HL-60 (cell line): ENCODE measurements at regions not wholly inside any gene's neighbourhood (a gene's known extent, or its start where the extent isn't known, plus 50 kb on each side); places are given as distances from the start of the nearest gene placed in this dataset.

Experiments used
- DNase-seq, 2 experiments: peaks; one replicate each; pipeline ENCODE4 v3.0.0-alpha.2; 2010 to 2020; ENCODE audit warnings: low read depth in 1 of 2, low spot score in 1 of 2
- H3K27ac ChIP-seq: fragments of 250-450 bp; sonication (Bioruptor Pico); replicated peaks from 2 replicates; pipeline ENCODE4 v1.5.1; 2020; ENCODE audit warnings: mild to moderate bottlenecking, moderate library complexity
- H3K27me3 ChIP-seq: fragments of 250-450 bp; sonication (Bioruptor Pico); 2 replicates; pipeline ENCODE4 v1.5.1; 2021; ENCODE audit warnings: mild to moderate bottlenecking, moderate library complexity; ENCODE audit not compliant: insufficient read depth, poor library complexity, severe bottlenecking
- H3K4me3 ChIP-seq: replicated peaks from 2 replicates; pipeline ENCODE4 v1.5.1; 2011; ENCODE audit warnings: mild to moderate bottlenecking, control low read depth, low read length; ENCODE audit not compliant: insufficient read depth
- CTCF ChIP-seq: IDR thresholded peaks from one replicate; pipeline ENCODE4 v1.5.1; 2011; ENCODE audit warnings: low read length, control low read depth, inconsistent platforms; ENCODE audit not compliant: insufficient read depth
- GABPA ChIP-seq: IDR thresholded peaks from 2 replicates; pipeline ENCODE4 v1.6.1; 2012; ENCODE audit warnings: low read depth
- POLR2AphosphoS5 ChIP-seq: IDR thresholded peaks from 2 replicates; pipeline ENCODE4 v1.6.1; 2012; ENCODE audit warnings: low read depth
- REST ChIP-seq: IDR thresholded peaks from 2 replicates; pipeline ENCODE4 v1.6.1; 2012; ENCODE audit warnings: low read depth; ENCODE audit not compliant: insufficient replicate concordance
- SPI1 ChIP-seq: IDR thresholded peaks from 2 replicates; pipeline ENCODE4 v1.6.1; 2012; ENCODE audit warnings: low read depth, mild to moderate bottlenecking, borderline replicate concordance

- no peak for DNase-seq
- no peaks in the 10 kb centered on the region for H3K27me3 ChIP-seq
- H3K27ac ChIP-seq: no peak overlapping the region
- H3K4me3 ChIP-seq: no peak overlapping the region
- TF ChIP-seq REST: no peak
Observed at GRCh38 chr11:70863993-70864392, 388.4 kb downstream of the SHANK2 start.

- no peak for DNase-seq
- Histone ChIP-seq H3K27ac (no peak overlapping the region), H3K27me3 (no peaks in the 10 kb centered on the region), H3K4me3 (no peak overlapping the region)
- TF ChIP-seq REST (no peak), CTCF (no peak), POLR2AphosphoS5 (no peak), SPI1 (no peak), GABPA (no peak)
Observed at GRCh38 chr11:70865356-70865755, 387.0 kb downstream of the SHANK2 start.

- DNase-seq: no peak
- TF ChIP-seq GABPA (no peak), SPI1 (no peak), POLR2AphosphoS5 (no peak), CTCF (no peak), REST (no peak)
- Histone ChIP-seq H3K27ac (no peak overlapping the region), H3K4me3 (no peak overlapping the region), H3K27me3 (no peaks in the 10 kb centered on the region)
Observed at GRCh38 chr11:70866834-70867233, 385.5 kb downstream of the SHANK2 start.
